ENCODE measurements at regions not wholly inside any gene's neighbourhood (a gene's known extent, or its start where the extent isn't known, plus 50 kb on each side); places are given as distances from the start of the nearest gene placed in this dataset.
"Not testable (repeated sequence)": the region's sequence is repeated elsewhere in the genome, so short reads cannot be mapped to it uniquely, and the experiment has no call there.

DNA sequence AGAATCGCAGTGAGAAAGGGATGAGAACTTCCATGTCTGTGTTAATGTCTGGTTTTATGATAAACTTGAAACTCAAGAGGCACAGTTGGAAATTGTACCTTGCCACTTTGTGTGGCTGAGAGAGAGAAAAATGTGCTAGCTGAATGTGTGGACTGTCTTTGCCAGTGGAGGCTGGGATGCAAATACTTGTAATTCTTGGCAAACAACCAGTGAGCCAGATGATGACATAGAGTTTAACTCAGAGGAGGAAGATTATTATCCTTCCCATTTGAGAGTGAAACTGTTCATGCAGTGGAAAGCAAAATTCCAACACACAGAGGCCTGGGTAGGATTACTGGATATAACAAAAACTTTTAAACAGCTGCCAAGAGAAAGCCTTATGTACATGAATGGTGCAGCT lies 349.1 kb upstream of the NPAP1 start:
- not testable (repeated sequence) for ATAC-seq

GRCh38 chr15:24331964-24332363 lies 343.6 kb upstream of the NPAP1 start:
- not testable (repeated sequence) for ATAC-seq

DNA sequence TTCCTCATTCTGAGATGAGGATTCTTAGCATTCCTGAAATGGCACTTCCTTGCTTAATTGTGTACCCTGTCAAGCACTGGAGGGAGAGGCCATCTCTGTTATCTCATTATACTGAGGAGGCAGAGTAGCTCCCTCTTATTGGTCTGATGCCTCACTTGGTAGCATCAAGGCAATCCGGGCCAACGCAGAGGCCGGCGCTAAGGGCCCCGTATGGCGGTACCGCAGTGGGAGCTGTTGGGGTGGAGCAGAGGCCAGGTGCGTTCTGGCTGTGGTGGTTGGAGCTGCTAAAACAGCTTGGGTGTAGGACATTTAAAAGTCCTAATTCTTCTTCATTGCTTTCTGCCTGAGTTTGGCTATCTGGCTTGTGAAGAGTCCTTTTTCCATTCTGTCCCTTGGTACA lies 333.7 kb upstream of the NPAP1 start:
- ATAC-seq, result not testable (repeated sequence)

DNA sequence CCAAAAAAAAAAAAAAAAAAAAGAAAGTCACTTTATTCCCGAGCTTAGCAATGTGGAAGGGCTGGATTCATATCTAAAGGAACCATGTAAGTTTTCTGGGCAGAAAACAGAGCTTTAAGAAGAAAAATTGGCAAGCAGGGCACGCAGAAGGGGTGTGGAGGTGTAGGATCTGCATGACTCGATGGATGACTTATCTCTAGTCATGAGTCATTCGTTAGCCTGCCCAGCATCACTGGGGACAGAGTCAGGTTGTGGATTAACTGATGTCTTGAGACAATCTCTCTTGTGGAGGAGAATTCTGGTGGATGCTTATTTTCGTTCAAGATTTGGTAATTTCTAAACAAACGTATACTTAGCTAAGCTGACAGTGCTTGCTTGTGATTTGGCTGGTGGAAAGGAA lies 322.8 kb upstream of the NPAP1 start:
- not testable (repeated sequence) for ATAC-seq

GRCh38 chr15:24381103-24381502 lies 294.5 kb upstream of the NPAP1 start:
- ATAC-seq, result not testable (repeated sequence)

DNA sequence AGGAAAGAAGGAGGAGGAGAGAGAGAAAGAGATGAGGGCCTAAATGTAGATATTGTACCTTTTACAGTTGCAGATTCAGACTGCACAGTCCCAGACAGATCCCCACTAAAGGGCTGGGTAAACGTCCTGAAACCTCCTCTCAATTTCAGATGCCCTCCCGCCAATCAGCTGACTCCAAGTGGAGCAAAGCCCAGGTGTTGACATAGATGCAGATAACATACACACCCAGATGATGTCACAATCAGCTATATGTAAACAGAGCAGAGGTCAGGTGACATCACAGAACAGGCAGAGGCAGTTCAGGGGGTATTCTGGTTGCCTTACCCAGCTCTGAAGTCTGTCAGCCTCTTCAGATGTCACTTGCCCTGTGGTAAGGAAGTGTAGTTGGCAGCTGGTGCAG lies 290.3 kb upstream of the NPAP1 start:
- ATAC-seq, result not testable (repeated sequence)

DNA sequence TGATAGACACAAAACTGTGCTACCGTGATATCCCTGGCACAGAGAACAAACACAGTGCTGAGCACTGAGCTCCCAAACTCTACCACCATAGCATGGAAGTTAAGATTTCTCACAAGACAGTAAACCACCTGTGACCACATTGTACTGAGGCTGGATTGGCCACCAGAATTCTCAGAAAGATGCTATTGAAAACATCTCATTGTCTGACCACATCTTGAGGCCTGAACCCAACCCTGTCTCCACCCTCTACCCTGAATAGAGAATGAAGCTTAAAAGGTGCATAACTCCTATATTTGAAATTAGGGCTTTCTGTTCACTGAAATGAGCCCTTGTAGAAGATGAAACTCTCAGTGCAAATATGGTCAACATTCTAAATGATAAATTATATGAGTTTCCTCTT lies 281.3 kb upstream of the NPAP1 start:
- ATAC-seq, result no peak

DNA sequence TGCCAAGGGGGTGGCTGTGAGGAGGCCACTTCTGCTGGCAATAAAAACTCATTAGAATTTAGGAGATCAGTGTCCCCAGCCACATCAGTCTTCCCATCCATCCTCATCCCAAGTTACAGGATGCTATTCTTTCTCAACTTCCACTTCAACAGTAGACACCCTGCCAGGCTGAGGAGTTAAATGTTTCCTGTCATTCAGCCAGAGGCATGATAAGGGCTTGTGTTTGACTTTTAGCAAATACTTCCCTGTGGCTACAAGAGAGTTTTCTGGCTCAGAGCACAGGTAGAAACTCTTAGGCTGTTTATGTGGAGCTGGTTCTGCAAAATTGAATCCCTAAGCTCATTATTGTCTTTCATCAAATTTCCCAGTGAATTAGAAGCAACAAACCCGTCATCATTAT lies 262.9 kb upstream of the NPAP1 start:
- ATAC-seq, result not testable (repeated sequence)

DNA sequence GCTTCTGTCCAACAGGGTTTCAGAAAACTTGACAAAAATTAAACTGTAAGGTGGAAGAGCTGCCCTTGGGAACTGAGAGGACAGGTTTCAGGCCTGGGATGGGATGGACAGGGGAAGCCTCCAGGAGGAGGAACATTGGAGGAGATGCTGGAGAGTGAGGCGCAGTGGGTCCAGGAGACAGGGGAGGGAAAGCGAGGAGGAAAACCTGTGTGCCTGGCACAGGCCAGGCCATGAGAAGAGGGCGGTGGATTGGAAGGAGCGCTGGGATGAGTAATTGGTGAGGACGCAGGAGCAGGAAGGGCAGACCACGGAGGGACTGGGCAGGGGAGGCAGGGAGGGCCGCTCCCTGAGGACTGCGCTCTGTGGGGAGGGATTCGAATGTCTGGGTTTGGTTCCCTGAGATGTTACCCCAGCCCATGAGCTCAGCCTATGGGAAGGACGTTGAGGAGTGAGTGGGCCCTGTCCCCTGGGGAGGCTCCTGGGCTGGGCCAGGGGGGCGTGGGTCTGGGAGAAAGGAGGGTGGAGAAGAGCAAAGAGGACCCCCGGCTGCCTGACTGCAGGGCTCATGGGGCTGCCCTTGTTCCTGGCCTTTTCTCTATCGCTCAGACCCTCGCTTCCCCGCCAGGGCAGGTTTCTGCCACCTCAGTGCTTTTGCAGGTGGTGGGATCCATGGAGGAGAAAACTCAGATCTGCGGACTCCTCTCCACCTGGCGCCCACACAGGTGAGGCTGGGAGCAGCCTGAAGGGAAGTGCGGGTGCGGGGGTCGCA lies 249.1 kb upstream of the NPAP1 start:
- ATAC-seq, result not testable (repeated sequence)

- not testable (repeated sequence) for ATAC-seq
Measured at GRCh38 chr15:24427055-24427400, 248.5 kb upstream of the NPAP1 start.

GRCh38 chr15:24435075-24435820 lies 240.3 kb upstream of the NPAP1 start:
- ATAC-seq, result not testable (repeated sequence)

DNA sequence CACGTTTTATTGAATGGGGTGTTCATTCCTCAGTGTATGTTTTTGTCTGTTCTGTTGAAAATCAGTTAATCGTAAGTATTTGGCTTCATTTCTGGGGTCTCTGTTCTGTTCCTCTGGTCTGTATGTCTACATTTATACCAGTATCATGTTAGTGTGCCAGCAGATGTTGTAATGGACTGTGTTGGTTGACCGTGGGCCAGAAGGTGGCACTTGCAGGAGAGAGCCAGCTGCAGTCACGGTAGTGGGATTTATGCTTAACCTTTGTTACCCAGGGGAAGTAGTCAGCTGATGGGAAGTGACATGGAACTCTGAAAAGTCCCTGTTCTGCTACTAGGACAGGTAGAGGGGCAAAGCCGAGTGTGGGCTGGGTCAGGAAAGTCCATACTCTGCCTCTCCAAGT lies 238.3 kb upstream of the NPAP1 start:
- not testable (repeated sequence) for ATAC-seq

GRCh38 chr15:24437735-24438134 lies 237.8 kb upstream of the NPAP1 start:
- ATAC-seq, result not testable (repeated sequence)

DNA sequence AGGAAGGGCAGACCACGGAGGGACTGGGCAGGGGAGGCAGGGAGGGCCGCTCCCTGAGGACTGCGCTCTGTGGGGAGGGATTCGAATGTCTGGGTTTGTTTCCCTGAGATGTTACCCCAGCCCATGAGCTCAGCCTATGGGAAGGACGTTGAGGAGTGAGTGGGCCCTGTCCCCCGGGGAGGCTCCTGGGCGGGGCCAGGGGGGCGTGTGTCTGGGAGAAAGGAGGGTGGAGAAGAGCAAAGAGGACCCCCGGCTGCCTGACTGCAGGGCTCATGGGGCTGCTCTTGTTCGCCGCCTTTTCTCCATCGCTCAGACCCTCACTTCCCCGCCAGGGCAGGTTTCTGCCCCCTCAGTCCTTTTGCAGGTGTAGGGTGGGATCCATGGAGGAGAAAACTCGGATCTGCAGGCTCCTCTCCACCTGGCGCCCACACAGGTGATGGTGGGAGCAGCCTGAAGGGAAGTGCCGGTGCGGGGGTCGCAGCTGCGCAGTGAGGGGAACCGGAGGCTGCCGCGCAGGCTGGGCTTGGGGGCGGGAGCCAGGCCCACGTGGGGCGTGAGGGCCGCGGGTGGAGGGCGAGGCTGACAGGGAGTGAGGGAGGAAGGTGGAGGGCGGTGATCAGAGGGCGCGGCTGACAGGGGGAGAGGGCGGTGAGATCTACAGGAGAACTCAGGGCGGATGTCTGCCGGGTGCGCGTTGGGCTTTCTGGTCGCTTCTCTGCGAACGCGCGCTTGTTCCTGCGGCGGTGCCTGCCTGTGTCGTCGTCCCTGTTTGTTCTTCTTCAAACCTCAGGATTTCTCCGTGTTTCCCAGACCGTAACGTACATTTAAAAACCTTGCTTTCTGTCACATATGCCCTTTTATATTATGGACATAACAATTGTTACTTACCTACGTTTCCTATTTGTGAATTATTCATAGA lies 198.2 kb upstream of the NPAP1 start:
- peak in 1 of 2 donors; percentile 28 for ATAC-seq

DNA sequence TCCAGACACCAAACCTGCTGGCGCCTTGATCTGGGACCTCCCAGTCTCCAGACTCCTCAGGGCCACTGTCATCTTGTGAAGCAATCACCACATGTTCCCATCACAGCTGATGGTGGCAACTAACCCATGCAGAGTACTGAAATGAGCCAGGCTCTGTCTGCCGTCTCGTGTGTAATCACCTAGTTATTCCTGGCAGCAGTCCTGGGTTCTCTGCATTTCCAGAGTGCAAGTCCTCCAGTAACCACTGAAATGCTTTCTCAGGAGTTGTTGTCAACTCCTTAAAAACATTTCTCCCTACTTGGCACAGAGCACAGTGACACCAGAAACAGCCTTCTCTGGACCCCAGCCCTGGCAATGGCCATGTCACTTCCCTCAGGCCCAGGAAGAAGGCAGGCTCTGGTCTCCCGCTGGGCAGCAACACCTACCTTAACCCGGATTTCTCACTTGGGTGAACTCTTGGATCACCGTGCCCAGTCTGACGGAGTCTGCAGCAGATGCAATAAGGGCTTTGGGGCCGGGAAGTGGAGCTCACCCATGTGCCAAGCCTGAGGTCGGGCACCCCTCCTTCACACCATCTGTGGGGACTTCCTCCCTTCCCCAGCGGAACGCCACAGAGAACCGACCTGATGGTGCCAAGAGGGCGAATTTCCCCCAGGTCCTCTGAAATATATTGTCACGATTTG lies 189.5 kb upstream of the NPAP1 start:
- ATAC-seq, result not testable (repeated sequence)

- ATAC-seq, result not testable (repeated sequence)
Measured at GRCh38 chr15:24488164-24488907, 187.2 kb upstream of the NPAP1 start.

DNA sequence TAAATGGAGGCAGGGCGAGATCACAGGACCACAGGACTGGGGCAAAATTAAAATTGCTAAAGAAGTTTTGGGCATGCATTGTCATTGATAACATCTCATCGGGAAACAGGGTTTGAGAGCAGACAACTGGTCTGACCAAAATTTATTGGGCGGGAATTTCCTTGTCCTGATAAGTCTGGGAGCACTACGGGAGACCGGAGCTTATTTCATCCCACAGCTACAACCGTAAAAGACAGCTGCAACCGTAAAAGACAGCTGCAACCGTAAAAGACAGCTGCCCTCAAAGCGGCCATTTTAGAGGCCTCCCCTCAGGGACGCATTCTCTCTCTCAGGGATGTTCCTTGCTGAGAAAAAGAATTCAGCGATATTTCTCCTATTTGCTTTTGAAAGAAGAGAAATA lies 170.4 kb upstream of the NPAP1 start:
- ATAC-seq, result not testable (repeated sequence)

- not testable (repeated sequence) for ATAC-seq
Measured at GRCh38 chr15:24509714-24510113, 165.9 kb upstream of the NPAP1 start.

GRCh38 chr15:24511598-24511997 lies 164.0 kb upstream of the NPAP1 start:
- not testable (repeated sequence) for ATAC-seq

GRCh38 chr15:24518772-24519171 lies 156.8 kb upstream of the NPAP1 start:
- not testable (repeated sequence) for ATAC-seq

DNA sequence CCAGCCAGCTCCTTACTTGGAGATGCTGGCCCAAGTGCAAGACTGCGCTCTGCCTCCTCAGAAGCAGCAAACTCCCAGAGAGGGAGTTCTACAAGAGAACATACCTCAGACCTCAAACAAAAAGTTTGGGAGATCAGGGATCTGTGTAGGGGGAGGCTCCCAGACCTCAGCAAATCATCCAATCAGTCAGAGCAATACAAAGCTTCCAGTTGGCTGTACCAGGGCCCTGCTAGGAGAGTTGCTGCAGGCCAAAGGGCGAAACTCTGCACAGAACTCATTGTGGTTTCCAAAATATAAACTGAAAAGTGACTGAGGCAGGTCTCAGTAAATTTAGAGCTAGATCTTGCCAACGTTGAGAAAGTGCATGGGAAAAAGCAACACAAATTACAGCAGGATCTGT lies 144.3 kb upstream of the NPAP1 start:
- ATAC-seq, result not testable (repeated sequence)

- ATAC-seq, result not testable (repeated sequence)
Measured at GRCh38 chr15:24534032-24534431, 141.5 kb upstream of the NPAP1 start.

All from activated CD4-positive, CD25-positive, alpha-beta regulatory T cell treated with anti-CD3 and anti-CD28 coated beads, Interleukin-2, amount 50 U/mL, for 24 hours (primary cell).